ENCODE measurements at regions not wholly inside any gene's neighbourhood (a gene's known extent, or its start where the extent isn't known, plus 50 kb on each side); places are given as distances from the start of the nearest gene placed in this dataset.

DNA sequence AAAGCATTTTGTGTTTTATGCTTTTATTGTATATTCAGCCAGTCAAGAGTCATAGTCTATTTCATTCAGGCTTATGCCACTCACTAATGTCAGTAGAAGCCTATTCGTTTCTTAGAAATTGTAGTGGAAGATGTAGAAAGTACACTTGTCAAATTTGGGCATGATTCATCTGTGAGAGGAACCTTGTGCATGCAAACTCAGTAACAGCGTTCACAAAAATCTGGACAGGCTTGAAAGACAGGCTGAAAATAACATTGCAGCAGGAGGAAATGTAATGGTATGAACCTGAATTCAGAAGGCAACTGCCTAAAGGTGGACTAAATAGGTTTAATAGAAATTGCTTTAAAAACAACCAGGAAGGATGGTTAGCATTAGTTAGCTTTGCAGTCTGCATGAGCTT, 213.5 kb downstream of the CMPK2 start:
- Histone ChIP-seq H3K9ac (ENCODE audit: extremely low read depth, insufficient read length, low read length) (no peak overlapping the region), H3K14ac (ENCODE audit: insufficient read depth, low read length) (no peak overlapping the region), H4K8ac (replicated peaks; ENCODE audit: insufficient read length, low read depth, low read length) (no peak overlapping the region), H3K79me1 (ENCODE audit: insufficient read depth, low read depth, low read length, poor library complexity, severe bottlenecking) (no peaks in the 10 kb centered on the region), H3K27me3 (ENCODE audit: insufficient read depth, low read length) (no peaks in the 10 kb centered on the region), H3K4ac (ENCODE audit: low read depth, low read length) (no peak overlapping the region), H3K79me2 (ENCODE audit: insufficient read depth, low read length) (no peaks in the 10 kb centered on the region), H2BK12ac (ENCODE audit: insufficient read length, low read depth, low read length) (no peak overlapping the region), H3K18ac (ENCODE audit: insufficient read length, low read depth, low read length) (no peak overlapping the region), H2AFZ (ENCODE audit: low read length) (no peak overlapping the region), H2BK120ac (ENCODE audit: low read depth, low read length, poor library complexity, severe bottlenecking) (no peak overlapping the region), H3K23ac (ENCODE audit: insufficient read length, low read depth, low read length) (no peak overlapping the region), H2AK5ac (ENCODE audit: insufficient read length, low read length) (no peak overlapping the region), H2BK5ac (ENCODE audit: insufficient read length, low read length) (no peak overlapping the region), H3T11ph (ENCODE audit: low read length) (no peak overlapping the region), H3K23me2 (ENCODE audit: insufficient read length, low read depth, low read length, poor library complexity, severe bottlenecking) (no peaks in the 10 kb centered on the region), H3K9me3 (ENCODE audit: control insufficient read depth, low read depth, low read length) (no peaks in the 10 kb centered on the region), H3K4me2 (ENCODE audit: insufficient read depth, insufficient read length, low read length) (no peak overlapping the region), H4K91ac (ENCODE audit: insufficient read length, low read depth, low read length) (no peak overlapping the region), H4K20me1 (ENCODE audit: control insufficient read depth, insufficient read depth, insufficient read length) (no peaks in the 10 kb centered on the region), H2BK20ac (ENCODE audit: low read depth, low read length, poor library complexity, severe bottlenecking) (no peak overlapping the region), H3K56ac (ENCODE audit: insufficient read length, low read depth, low read length) (no peak overlapping the region), H4K5ac (ENCODE audit: insufficient read length, low read depth, low read length) (no peak overlapping the region), H3K4me1 (ENCODE audit: insufficient read depth, low read length) (no peaks in the 10 kb centered on the region), H2BK15ac (ENCODE audit: low read depth, low read length) (no peak overlapping the region), H3K27ac (ENCODE audit: insufficient read length, low read depth, low read length) (no peak overlapping the region)
- H3K9me3 Mint-ChIP-seq = no peaks in the 10 kb centered on the region
- TF ChIP-seq, protein P1, sequence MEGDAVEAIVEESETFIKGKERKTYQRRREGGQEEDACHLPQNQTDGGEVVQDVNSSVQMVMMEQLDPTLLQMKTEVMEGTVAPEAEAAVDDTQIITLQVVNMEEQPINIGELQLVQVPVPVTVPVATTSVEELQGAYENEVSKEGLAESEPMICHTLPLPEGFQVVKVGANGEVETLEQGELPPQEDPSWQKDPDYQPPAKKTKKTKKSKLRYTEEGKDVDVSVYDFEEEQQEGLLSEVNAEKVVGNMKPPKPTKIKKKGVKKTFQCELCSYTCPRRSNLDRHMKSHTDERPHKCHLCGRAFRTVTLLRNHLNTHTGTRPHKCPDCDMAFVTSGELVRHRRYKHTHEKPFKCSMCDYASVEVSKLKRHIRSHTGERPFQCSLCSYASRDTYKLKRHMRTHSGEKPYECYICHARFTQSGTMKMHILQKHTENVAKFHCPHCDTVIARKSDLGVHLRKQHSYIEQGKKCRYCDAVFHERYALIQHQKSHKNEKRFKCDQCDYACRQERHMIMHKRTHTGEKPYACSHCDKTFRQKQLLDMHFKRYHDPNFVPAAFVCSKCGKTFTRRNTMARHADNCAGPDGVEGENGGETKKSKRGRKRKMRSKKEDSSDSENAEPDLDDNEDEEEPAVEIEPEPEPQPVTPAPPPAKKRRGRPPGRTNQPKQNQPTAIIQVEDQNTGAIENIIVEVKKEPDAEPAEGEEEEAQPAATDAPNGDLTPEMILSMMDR (conservative IDR thresholded peaks at IDR 0.05) = no peak
- H3K27ac Mint-ChIP-seq = no peak overlapping the region
- DNase-seq = no peak
- no peaks in the 10 kb centered on the region; a peak in 2 of 7 replicates for H3K36me3 Mint-ChIP-seq (ENCODE audit: insufficient read depth in 1 of 3, low read depth in 3 of 3)
- peaks cover 6 to 11% of the 10 kb centered on the region in 2 experiments for H3K4me1 Mint-ChIP-seq
- no peak overlapping the region for H3K4me3 Mint-ChIP-seq
- peaks cover 3% of the 10 kb centered on the region for H3K27me3 Mint-ChIP-seq (ENCODE audit: low read depth)
- WGBS (ENCODE audit: extremely low coverage, insufficient read length, low lambda C conversion rate) = no CpG with 5 or more reads among the region's 2 CpGs

All from H9 (cell line).